ENCODE measurements at regions not wholly inside any gene's neighbourhood (a gene's known extent, or its start where the extent isn't known, plus 50 kb on each side); places are given as distances from the start of the nearest gene placed in this dataset.

DNA sequence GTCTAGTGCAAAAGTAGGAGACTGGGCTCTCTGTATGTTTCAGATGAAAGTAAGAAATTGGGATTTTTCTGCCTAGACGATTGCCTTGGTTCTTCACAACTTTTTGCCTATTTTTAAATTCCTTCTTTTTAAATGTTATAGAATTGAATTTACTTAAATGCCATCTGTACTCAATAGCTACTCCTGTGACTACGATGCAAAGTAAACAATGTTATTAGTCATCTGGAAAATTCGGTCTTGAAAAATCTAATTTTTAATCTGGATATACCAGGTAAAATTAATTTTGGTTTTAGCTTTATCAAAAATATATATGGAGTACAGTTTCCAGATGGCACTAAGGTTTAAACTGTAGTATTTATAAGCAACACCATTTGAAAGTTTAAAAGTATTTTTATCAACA lies 472.2 kb downstream of the UTRN start:
- Mint-ChIP-seq H3K36me3 (ENCODE audit: unreplicated experiment) (peaks cover 7% of the 10 kb centered on the region), H3K9me3 (ENCODE audit: unreplicated experiment) (no peaks in the 10 kb centered on the region), H3K27me3 (ENCODE audit: unreplicated experiment) (no peaks in the 10 kb centered on the region), H3K4me1 (ENCODE audit: unreplicated experiment) (peaks cover 5% of the 10 kb centered on the region), H3K27ac (ENCODE audit: unreplicated experiment) (no peak overlapping the region), H3K4me3 (ENCODE audit: unreplicated experiment) (no peak overlapping the region)
- TF ChIP-seq CTCF (IDR thresholded peaks at IDR 0.05), result no peak
- no peak for DNase-seq (ENCODE audit: extremely low spot score, unreplicated experiment)

DNA sequence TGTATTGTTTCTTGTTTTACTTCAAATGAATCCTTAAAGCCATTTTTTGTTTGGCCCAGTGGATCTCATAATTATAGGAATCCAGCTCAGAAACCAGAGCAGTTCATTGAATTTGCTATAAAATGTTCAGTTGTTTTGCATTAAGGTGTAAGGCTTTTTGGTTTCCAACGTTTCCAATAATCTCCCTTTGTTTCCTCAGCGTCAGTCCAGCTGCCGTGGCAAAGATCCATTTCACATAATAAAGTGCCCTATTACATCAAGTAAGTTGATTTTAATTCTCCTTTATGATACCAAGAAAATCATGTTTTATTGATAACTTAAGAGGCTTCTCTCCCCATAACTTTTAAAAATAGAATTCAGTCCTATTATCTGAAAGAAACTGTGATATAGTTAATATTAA lies 472.6 kb downstream of the UTRN start:
- Mint-ChIP-seq H3K4me3 (ENCODE audit: unreplicated experiment) (no peak overlapping the region), H3K27me3 (ENCODE audit: unreplicated experiment) (no peaks in the 10 kb centered on the region), H3K9me3 (ENCODE audit: unreplicated experiment) (no peaks in the 10 kb centered on the region), H3K4me1 (ENCODE audit: unreplicated experiment) (peaks cover 5% of the 10 kb centered on the region), H3K27ac (ENCODE audit: unreplicated experiment) (no peak overlapping the region), H3K36me3 (ENCODE audit: unreplicated experiment) (peaks cover 10% of the 10 kb centered on the region)
- no peak for DNase-seq (ENCODE audit: extremely low spot score, unreplicated experiment)
- no peak for TF ChIP-seq CTCF (IDR thresholded peaks at IDR 0.05)

DNA sequence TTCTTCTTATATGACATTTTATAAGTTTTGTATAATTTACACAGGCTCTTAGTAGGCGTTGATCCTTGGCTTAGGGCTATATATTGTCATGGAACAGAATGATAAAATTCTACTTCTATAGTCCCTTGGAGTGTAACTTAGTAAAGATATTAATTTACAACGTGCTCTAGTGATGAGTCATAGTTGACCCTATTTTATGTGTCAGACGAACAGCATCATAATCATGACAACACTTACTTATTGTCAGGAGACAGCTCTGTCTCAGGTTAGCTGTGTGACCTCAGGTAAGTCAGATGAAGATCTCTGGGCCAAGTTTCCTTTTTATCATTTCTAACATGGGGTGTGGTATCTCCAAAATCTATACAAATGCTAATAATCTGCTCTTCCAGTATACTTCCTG lies 473.5 kb downstream of the UTRN start:
- H3K27me3 Mint-ChIP-seq (ENCODE audit: unreplicated experiment), result no peaks in the 10 kb centered on the region
- no peaks in the 10 kb centered on the region for H3K9me3 Mint-ChIP-seq (ENCODE audit: unreplicated experiment)
- peaks cover 15% of the 10 kb centered on the region for H3K36me3 Mint-ChIP-seq (ENCODE audit: unreplicated experiment)
- DNase-seq (ENCODE audit: extremely low spot score, unreplicated experiment), result no peak
- no peak overlapping the region for H3K27ac Mint-ChIP-seq (ENCODE audit: unreplicated experiment)
- no peak overlapping the region for H3K4me3 Mint-ChIP-seq (ENCODE audit: unreplicated experiment)
- peaks cover 5% of the 10 kb centered on the region for H3K4me1 Mint-ChIP-seq (ENCODE audit: unreplicated experiment)
- no peak for TF ChIP-seq CTCF (IDR thresholded peaks at IDR 0.05)

GRCh38 chr6:144762469-144762868 lies 477.3 kb downstream of the UTRN start:
- H3K4me1 Mint-ChIP-seq (ENCODE audit: unreplicated experiment), result no peaks in the 10 kb centered on the region
- H3K27ac Mint-ChIP-seq (ENCODE audit: unreplicated experiment), result no peak overlapping the region
- TF ChIP-seq CTCF (IDR thresholded peaks at IDR 0.05), result no peak
- DNase-seq (ENCODE audit: extremely low spot score, unreplicated experiment), result no peak
- no peak overlapping the region for H3K4me3 Mint-ChIP-seq (ENCODE audit: unreplicated experiment)
- H3K27me3 Mint-ChIP-seq (ENCODE audit: unreplicated experiment), result no peaks in the 10 kb centered on the region
- no peaks in the 10 kb centered on the region for H3K9me3 Mint-ChIP-seq (ENCODE audit: unreplicated experiment)
- peaks cover 28% of the 10 kb centered on the region for H3K36me3 Mint-ChIP-seq (ENCODE audit: unreplicated experiment)

GRCh38 chr6:144767051-144767450 lies 481.9 kb downstream of the UTRN start:
- Mint-ChIP-seq H3K27ac (ENCODE audit: unreplicated experiment) (peak overlapping the region; percentile 14), H3K27me3 (ENCODE audit: unreplicated experiment) (no peaks in the 10 kb centered on the region), H3K36me3 (ENCODE audit: unreplicated experiment) (peaks cover 25% of the 10 kb centered on the region), H3K9me3 (ENCODE audit: unreplicated experiment) (no peaks in the 10 kb centered on the region), H3K4me3 (ENCODE audit: unreplicated experiment) (no peak overlapping the region), H3K4me1 (ENCODE audit: unreplicated experiment) (no peaks in the 10 kb centered on the region)
- no peak for TF ChIP-seq CTCF (IDR thresholded peaks at IDR 0.05)
- DNase-seq (ENCODE audit: extremely low spot score, unreplicated experiment), result no peak

All from osteocyte (in vitro differentiated cells).